CD4-positive, alpha-beta T cell treated with Interleukin-10 for 1 hour (primary cell): ENCODE measurements at regions not wholly inside any gene's neighbourhood (a gene's known extent, or its start where the extent isn't known, plus 50 kb on each side); places are given as distances from the start of the nearest gene placed in this dataset.
"Not testable (repeated sequence)": the region's sequence is repeated elsewhere in the genome, so short reads cannot be mapped to it uniquely, and the experiment has no call there.

ENCODE experiments used
- DNase-seq: peaks from one replicate; pipeline ENCODE4 v3.0.0-alpha.2; 2020

- no peak for DNase-seq
Observed at GRCh38 chr3:95210878-95211277, 1148.0 kb downstream of the NSUN3 start.

GRCh38 chr3:95212117-95212516, 1149.3 kb downstream of the NSUN3 start:
- DNase-seq, result no peak

GRCh38 chr3:95215437-95215957, 1152.6 kb downstream of the NSUN3 start:
- DNase-seq, result no peak

- DNase-seq, result no peak
Observed at GRCh38 chr3:95217661-95218060, 1154.8 kb downstream of the NSUN3 start.

- DNase-seq, result no peak
Observed at GRCh38 chr3:95218484-95218883, 1155.6 kb downstream of the NSUN3 start.

GRCh38 chr3:95226437-95226836, 1163.6 kb downstream of the NSUN3 start:
- DNase-seq, result no peak

- DNase-seq, result no peak
Observed at GRCh38 chr3:95227092-95227491, 1164.2 kb downstream of the NSUN3 start.

GRCh38 chr3:95228416-95228815, 1165.6 kb downstream of the NSUN3 start:
- DNase-seq, result no peak

GRCh38 chr3:95235916-95236315, 1173.1 kb downstream of the NSUN3 start:
- no peak for DNase-seq

- DNase-seq, result no peak
Observed at GRCh38 chr3:95237783-95238182, 1174.9 kb downstream of the NSUN3 start.

- no peak for DNase-seq
Observed at GRCh38 chr3:95240395-95240794, 1177.5 kb downstream of the NSUN3 start.

GRCh38 chr3:95241256-95241655, 1178.4 kb downstream of the NSUN3 start:
- DNase-seq, result not testable (repeated sequence)

GRCh38 chr3:95246413-95246812, 1183.6 kb downstream of the NSUN3 start:
- DNase-seq, result no peak

GRCh38 chr3:95254061-95254460, 1191.2 kb downstream of the NSUN3 start:
- no peak for DNase-seq

- DNase-seq, result no peak
Observed at GRCh38 chr3:95254758-95255157, 1191.9 kb downstream of the NSUN3 start.

- DNase-seq, result no peak
Observed at GRCh38 chr3:95265129-95265528, 1202.3 kb downstream of the NSUN3 start.

- DNase-seq, result no peak
Observed at GRCh38 chr3:95271395-95271794, 1208.5 kb downstream of the NSUN3 start.

- DNase-seq, result no peak
Observed at GRCh38 chr3:95272166-95272565, 1209.3 kb downstream of the NSUN3 start.

GRCh38 chr3:95272781-95273180, 1209.9 kb downstream of the NSUN3 start:
- DNase-seq, result no peak

GRCh38 chr3:95277613-95278012, 1214.8 kb downstream of the NSUN3 start:
- no peak for DNase-seq

- no peak for DNase-seq
Observed at GRCh38 chr3:95280711-95281352, 1218.0 kb downstream of the NSUN3 start.

GRCh38 chr3:95289295-95289694, 1226.4 kb downstream of the NSUN3 start:
- DNase-seq, result no peak

GRCh38 chr3:95297581-95297980, 1234.7 kb downstream of the NSUN3 start:
- no peak for DNase-seq

GRCh38 chr3:95302044-95302443, 1239.2 kb downstream of the NSUN3 start:
- DNase-seq, result no peak

GRCh38 chr3:95310560-95310959, 1247.7 kb downstream of the NSUN3 start:
- no peak for DNase-seq
